ENCODE measurements at regions not wholly inside any gene's neighbourhood (a gene's known extent, or its start where the extent isn't known, plus 50 kb on each side); places are given as distances from the start of the nearest gene placed in this dataset.

DNA sequence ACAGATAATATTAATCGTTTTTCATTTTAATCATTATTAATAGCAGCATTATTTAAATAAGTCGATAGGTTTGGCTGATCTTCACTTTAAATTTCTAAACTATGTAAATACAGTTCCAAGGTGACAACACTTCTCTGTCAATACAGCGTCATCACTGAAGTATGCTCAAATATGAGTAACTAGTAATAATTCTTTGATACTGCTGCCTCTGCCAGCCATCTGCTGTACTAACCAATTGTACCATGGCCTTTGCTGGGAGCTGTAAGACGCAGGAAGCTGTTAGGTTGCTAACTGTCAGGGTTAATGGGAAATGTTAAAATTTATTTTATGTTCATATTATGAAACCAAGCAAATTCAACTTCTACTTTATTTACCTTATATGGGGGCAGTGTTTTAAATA lies 1650.5 kb upstream of the LRRTM3 start:
- H3K4me3 ChIP-seq, result no peak overlapping the region
- TF ChIP-seq NANOG (IDR thresholded peaks at IDR 0.05; ENCODE audit: borderline replicate concordance) (no peak), EZH2 (IDR thresholded peaks at IDR 0.05; ENCODE audit: low read depth, unreplicated experiment) (no peak), CREB1 (CRISPR knock-in tag; IDR thresholded peaks at IDR 0.05; ENCODE audit: low read depth) (no peak), REST (IDR thresholded peaks at IDR 0.05; ENCODE audit: unreplicated experiment) (no peak), ZNF331 (CRISPR knock-in tag; IDR thresholded peaks at IDR 0.05; ENCODE audit: low read depth) (no peak), STAT1 (IDR thresholded peaks at IDR 0.05; ENCODE audit: unreplicated experiment) (no peak), EZH2phosphoT487 (IDR thresholded peaks at IDR 0.05; ENCODE audit: unreplicated experiment) (no peak), ZNF114 (CRISPR knock-in tag; IDR thresholded peaks at IDR 0.05) (no peak), POLR2AphosphoS5 (IDR thresholded peaks at IDR 0.05; ENCODE audit: low read depth) (no peak), JUNB (IDR thresholded peaks at IDR 0.05; ENCODE audit: unreplicated experiment) (no peak)
- TF ChIP-seq, protein P1, sequence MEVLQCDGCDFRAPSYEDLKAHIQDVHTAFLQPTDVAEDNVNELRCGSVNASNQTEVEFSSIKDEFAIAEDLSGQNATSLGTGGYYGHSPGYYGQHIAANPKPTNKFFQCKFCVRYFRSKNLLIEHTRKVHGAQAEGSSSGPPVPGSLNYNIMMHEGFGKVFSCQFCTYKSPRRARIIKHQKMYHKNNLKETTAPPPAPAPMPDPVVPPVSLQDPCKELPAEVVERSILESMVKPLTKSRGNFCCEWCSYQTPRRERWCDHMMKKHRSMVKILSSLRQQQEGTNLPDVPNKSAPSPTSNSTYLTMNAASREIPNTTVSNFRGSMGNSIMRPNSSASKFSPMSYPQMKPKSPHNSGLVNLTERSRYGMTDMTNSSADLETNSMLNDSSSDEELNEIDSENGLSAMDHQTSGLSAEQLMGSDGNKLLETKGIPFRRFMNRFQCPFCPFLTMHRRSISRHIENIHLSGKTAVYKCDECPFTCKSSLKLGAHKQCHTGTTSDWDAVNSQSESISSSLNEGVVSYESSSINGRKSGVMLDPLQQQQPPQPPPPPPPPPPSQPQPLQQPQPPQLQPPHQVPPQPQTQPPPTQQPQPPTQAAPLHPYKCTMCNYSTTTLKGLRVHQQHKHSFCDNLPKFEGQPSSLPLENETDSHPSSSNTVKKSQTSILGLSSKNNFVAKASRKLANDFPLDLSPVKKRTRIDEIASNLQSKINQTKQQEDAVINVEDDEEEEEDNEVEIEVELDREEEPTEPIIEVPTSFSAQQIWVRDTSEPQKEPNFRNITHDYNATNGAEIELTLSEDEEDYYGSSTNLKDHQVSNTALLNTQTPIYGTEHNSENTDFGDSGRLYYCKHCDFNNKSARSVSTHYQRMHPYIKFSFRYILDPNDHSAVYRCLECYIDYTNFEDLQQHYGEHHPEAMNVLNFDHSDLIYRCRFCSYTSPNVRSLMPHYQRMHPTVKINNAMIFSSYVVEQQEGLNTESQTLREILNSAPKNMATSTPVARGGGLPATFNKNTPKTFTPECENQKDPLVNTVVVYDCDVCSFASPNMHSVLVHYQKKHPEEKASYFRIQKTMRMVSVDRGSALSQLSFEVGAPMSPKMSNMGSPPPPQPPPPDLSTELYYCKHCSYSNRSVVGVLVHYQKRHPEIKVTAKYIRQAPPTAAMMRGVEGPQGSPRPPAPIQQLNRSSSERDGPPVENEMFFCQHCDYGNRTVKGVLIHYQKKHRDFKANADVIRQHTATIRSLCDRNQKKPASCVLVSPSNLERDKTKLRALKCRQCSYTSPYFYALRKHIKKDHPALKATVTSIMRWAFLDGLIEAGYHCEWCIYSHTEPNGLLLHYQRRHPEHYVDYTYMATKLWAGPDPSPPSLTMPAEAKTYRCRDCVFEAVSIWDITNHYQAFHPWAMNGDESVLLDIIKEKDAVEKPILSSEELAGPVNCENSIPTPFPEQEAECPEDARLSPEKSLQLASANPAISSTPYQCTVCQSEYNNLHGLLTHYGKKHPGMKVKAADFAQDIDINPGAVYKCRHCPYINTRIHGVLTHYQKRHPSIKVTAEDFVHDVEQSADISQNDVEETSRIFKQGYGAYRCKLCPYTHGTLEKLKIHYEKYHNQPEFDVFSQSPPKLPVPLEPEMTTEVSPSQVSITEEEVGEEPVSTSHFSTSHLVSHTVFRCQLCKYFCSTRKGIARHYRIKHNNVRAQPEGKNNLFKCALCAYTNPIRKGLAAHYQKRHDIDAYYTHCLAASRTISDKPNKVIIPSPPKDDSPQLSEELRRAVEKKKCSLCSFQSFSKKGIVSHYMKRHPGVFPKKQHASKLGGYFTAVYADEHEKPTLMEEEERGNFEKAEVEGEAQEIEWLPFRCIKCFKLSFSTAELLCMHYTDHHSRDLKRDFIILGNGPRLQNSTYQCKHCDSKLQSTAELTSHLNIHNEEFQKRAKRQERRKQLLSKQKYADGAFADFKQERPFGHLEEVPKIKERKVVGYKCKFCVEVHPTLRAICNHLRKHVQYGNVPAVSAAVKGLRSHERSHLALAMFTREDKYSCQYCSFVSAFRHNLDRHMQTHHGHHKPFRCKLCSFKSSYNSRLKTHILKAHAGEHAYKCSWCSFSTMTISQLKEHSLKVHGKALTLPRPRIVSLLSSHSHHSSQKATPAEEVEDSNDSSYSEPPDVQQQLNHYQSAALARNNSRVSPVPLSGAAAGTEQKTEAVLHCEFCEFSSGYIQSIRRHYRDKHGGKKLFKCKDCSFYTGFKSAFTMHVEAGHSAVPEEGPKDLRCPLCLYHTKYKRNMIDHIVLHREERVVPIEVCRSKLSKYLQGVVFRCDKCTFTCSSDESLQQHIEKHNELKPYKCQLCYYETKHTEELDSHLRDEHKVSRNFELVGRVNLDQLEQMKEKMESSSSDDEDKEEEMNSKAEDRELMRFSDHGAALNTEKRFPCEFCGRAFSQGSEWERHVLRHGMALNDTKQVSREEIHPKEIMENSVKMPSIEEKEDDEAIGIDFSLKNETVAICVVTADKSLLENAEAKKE (CRISPR knock-in tag; IDR thresholded peaks at IDR 0.05), result no peak
- TF ChIP-seq, protein P2, sequence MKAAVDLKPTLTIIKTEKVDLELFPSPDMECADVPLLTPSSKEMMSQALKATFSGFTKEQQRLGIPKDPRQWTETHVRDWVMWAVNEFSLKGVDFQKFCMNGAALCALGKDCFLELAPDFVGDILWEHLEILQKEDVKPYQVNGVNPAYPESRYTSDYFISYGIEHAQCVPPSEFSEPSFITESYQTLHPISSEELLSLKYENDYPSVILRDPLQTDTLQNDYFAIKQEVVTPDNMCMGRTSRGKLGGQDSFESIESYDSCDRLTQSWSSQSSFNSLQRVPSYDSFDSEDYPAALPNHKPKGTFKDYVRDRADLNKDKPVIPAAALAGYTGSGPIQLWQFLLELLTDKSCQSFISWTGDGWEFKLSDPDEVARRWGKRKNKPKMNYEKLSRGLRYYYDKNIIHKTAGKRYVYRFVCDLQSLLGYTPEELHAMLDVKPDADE (IDR thresholded peaks at IDR 0.05), result no peak
- TF ChIP-seq, protein P3, sequence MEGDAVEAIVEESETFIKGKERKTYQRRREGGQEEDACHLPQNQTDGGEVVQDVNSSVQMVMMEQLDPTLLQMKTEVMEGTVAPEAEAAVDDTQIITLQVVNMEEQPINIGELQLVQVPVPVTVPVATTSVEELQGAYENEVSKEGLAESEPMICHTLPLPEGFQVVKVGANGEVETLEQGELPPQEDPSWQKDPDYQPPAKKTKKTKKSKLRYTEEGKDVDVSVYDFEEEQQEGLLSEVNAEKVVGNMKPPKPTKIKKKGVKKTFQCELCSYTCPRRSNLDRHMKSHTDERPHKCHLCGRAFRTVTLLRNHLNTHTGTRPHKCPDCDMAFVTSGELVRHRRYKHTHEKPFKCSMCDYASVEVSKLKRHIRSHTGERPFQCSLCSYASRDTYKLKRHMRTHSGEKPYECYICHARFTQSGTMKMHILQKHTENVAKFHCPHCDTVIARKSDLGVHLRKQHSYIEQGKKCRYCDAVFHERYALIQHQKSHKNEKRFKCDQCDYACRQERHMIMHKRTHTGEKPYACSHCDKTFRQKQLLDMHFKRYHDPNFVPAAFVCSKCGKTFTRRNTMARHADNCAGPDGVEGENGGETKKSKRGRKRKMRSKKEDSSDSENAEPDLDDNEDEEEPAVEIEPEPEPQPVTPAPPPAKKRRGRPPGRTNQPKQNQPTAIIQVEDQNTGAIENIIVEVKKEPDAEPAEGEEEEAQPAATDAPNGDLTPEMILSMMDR (conservative IDR thresholded peaks at IDR 0.05; ENCODE audit: low read depth in 2 of 2), result no peak
- no peak for DNase-seq (ENCODE audit: low spot score)
- no peak for ATAC-seq
- Mint-ChIP-seq H3K4me1 (peaks cover 23% of the 10 kb centered on the region), H3K9me3 (peaks cover 34% of the 10 kb centered on the region), H3K4me3 (no peak overlapping the region), H3K36me3 (ENCODE audit: low read depth) (peaks cover 23% of the 10 kb centered on the region; the same call in 2 of the 3 replicates), H3K27ac (no peak overlapping the region), H3K27me3 (ENCODE audit: insufficient read depth, low read depth, poor library complexity) (peaks cover 5% of the 10 kb centered on the region)
- H3K9me2 ChIP-seq (ENCODE audit: insufficient read depth), result no peaks in the 10 kb centered on the region; the same call in 1 of the 2 replicates
- no peak overlapping the region for H3K27ac ChIP-seq (ENCODE audit: low read depth)
- H3K36me3 ChIP-seq (ENCODE audit: insufficient read depth), result no peaks in the 10 kb centered on the region
- no peak overlapping the region for H3K4me2 ChIP-seq
- H3K4me1 ChIP-seq (ENCODE audit: insufficient read depth), result peaks cover 15% of the 10 kb centered on the region
- H3K79me2 ChIP-seq (replicated peaks; ENCODE audit: insufficient read depth), result no peaks in the 10 kb centered on the region
- H4K20me1 ChIP-seq (replicated peaks; ENCODE audit: insufficient read depth), result no peaks in the 10 kb centered on the region
- H3F3A ChIP-seq (replicated peaks; ENCODE audit: low read depth), result no peaks in the 10 kb centered on the region
- H2AFZ ChIP-seq, result no peak overlapping the region
- no peaks in the 10 kb centered on the region for H3K27me3 ChIP-seq (ENCODE audit: insufficient read depth)
